ENCODE measurements at regions not wholly inside any gene's neighbourhood (a gene's known extent, or its start where the extent isn't known, plus 50 kb on each side); places are given as distances from the start of the nearest gene placed in this dataset.

- no peak overlapping the region for H2AFZ ChIP-seq (ENCODE audit: low read depth)
- no peaks in the 10 kb centered on the region for H4K20me1 ChIP-seq (ENCODE audit: insufficient read depth)
- no peaks in the 10 kb centered on the region for H3K36me3 ChIP-seq (replicated peaks in 1 of 2; ENCODE audit: control insufficient read depth in 1 of 2, insufficient read depth in 2 of 2, low read length in 1 of 2)
- DNase-seq: no peak
- no peaks in the 10 kb centered on the region for H3K9me3 ChIP-seq
- no peaks in the 10 kb centered on the region for H3K27me3 ChIP-seq (ENCODE audit: insufficient read depth)
- no peak for TF ChIP-seq RFX5 (IDR thresholded peaks at IDR 0.05; ENCODE audit: low read length)
- TF ChIP-seq MXI1 (IDR thresholded peaks at IDR 0.05; ENCODE audit: low read depth, low read length): no peak
- no peak for TF ChIP-seq NRF1 (IDR thresholded peaks at IDR 0.05; ENCODE audit: low read depth, low read length)
- no peak for TF ChIP-seq CTCF (IDR thresholded peaks at IDR 0.05)
- TF ChIP-seq NFIC (IDR thresholded peaks at IDR 0.05; ENCODE audit: borderline replicate concordance): no peak
- no peak for TF ChIP-seq RXRA (IDR thresholded peaks at IDR 0.05; ENCODE audit: borderline replicate concordance, low read depth)
- TF ChIP-seq TEAD4 (IDR thresholded peaks at IDR 0.05; ENCODE audit: borderline replicate concordance, insufficient read depth): no peak
- TF ChIP-seq GABPA (IDR thresholded peaks at IDR 0.05; ENCODE audit: low read depth): no peak
- TF ChIP-seq IRF3 (IDR thresholded peaks at IDR 0.05; ENCODE audit: low read depth, low read length): no peak
- no peak for TF ChIP-seq ELF1 (IDR thresholded peaks at IDR 0.05)
- no peak for TF ChIP-seq RCOR1 (IDR thresholded peaks at IDR 0.05; ENCODE audit: low read length)
- no peak for TF ChIP-seq GATA2 (CRISPR knock-in tag; IDR thresholded peaks at IDR 0.05)
- TF ChIP-seq POLR2AphosphoS5 (IDR thresholded peaks at IDR 0.05; ENCODE audit: low read depth, low read length): no peak
- no peak for TF ChIP-seq CHD2 (IDR thresholded peaks at IDR 0.05; ENCODE audit: low read length, partially characterized antibody)
- TF ChIP-seq ZBTB33 (IDR thresholded peaks at IDR 0.05; ENCODE audit: borderline replicate concordance, low read depth): no peak
- TF ChIP-seq FOXJ3 (CRISPR knock-in tag; IDR thresholded peaks at IDR 0.05): no peak
- TF ChIP-seq PBX3 (IDR thresholded peaks at IDR 0.05): no peak
- TF ChIP-seq USF1 (IDR thresholded peaks at IDR 0.05; ENCODE audit: borderline replicate concordance, low read depth): no peak
- TF ChIP-seq JUND (IDR thresholded peaks at IDR 0.05): no peak
- no peaks in the 10 kb centered on the region for H3K79me2 ChIP-seq (ENCODE audit: insufficient read depth)
- H3F3A ChIP-seq (replicated peaks; ENCODE audit: insufficient read depth): peaks cover under 1% of the 10 kb centered on the region
- H3K9ac ChIP-seq: no peak overlapping the region
- CTCF ChIA-PET: no interaction called here
- POLR2A ChIA-PET: no interaction called here
- no peak overlapping the region for H3K27ac ChIP-seq (ENCODE audit: low read depth in 2 of 2, low read length in 1 of 2)
- H3K4me3 ChIP-seq (ENCODE audit: low read depth in 2 of 2, low read length in 1 of 2): no peak overlapping the region
- H3K4me1 ChIP-seq (ENCODE audit: control insufficient read depth in 1 of 2, insufficient read depth in 2 of 2, low read depth in 1 of 2, low read length in 1 of 2): no peaks in the 10 kb centered on the region
- no peaks in the 10 kb centered on the region for H3K9me2 ChIP-seq
- no peak overlapping the region for H3K4me2 ChIP-seq
Observed at GRCh38 chr20:10855778-10856177, 182.0 kb upstream of the JAG1 start.
